DND-41 (cell line): ENCODE measurements at regions not wholly inside any gene's neighbourhood (a gene's known extent, or its start where the extent isn't known, plus 50 kb on each side); places are given as distances from the start of the nearest gene placed in this dataset.

ENCODE experiments used
- ATAC-seq: fragments of 200-7000 bp; cut with Tn5 transposase; 3 replicates; pipeline ENCODE4 v1.9.1; 2021; ENCODE audit warnings: low read depth; ENCODE audit not compliant: insufficient read depth
- DNase-seq: peaks from one replicate; pipeline ENCODE4 v3.0.0-alpha.2; 2020
- H2AFZ ChIP-seq: 2 replicates; pipeline ENCODE4 v1.6.0; 2012; ENCODE audit warnings: low read depth, low read length
- H3K27ac ChIP-seq: 2 replicates; pipeline ENCODE4 v1.5.1; 2012; ENCODE audit warnings: low read length, inconsistent platforms
- H3K27me3 ChIP-seq: fragments of 200-600 bp; sonication (generic); 2 replicates; pipeline ENCODE4 v1.6.0; 2012; ENCODE audit warnings: low read length, mild to moderate bottlenecking, inconsistent platforms; ENCODE audit not compliant: insufficient read depth, poor library complexity
- H3K36me3 ChIP-seq: 2 replicates; pipeline ENCODE4 v1.5.1; 2012; ENCODE audit warnings: low read length, inconsistent platforms; ENCODE audit not compliant: insufficient read depth
- H3K4me1 ChIP-seq: 2 replicates; pipeline ENCODE4 v1.5.1; 2012; ENCODE audit warnings: mild to moderate bottlenecking, low read length; ENCODE audit not compliant: insufficient read depth
- H3K4me2 ChIP-seq: 2 replicates; pipeline ENCODE4 v1.6.0; 2012; ENCODE audit warnings: mild to moderate bottlenecking, moderate library complexity, low read length, inconsistent platforms; ENCODE audit not compliant: insufficient read depth
- H3K4me3 ChIP-seq, 2 experiments: fragments of 200-600 bp in 1 of 2; shearing (Covaris generic) in 1 of 2; 2 replicates each; pipeline ENCODE4 v1.5.1; 2012 to 2016; ENCODE audit warnings: inconsistent platforms in 2 of 2, low read length in 2 of 2, mild to moderate bottlenecking in 2 of 2, low read depth in 1 of 2, moderate library complexity in 1 of 2
- H3K79me2 ChIP-seq: 2 replicates; pipeline ENCODE4 v1.6.0; 2012; ENCODE audit warnings: low read length, inconsistent platforms; ENCODE audit not compliant: insufficient read depth
- H3K9ac ChIP-seq: 2 replicates; pipeline ENCODE4 v1.6.0; 2012; ENCODE audit warnings: low read depth, mild to moderate bottlenecking, inconsistent platforms, low read length, moderate library complexity
- H3K9me3 ChIP-seq: 2 replicates; pipeline ENCODE4 v1.5.1; 2012; ENCODE audit warnings: low read length, moderate library complexity, mild to moderate bottlenecking, inconsistent platforms; ENCODE audit not compliant: insufficient read depth, severe bottlenecking
- H4K20me1 ChIP-seq: 2 replicates; pipeline ENCODE4 v1.6.0; 2012; ENCODE audit warnings: low read length; ENCODE audit not compliant: insufficient read depth
- CTCF ChIP-seq: IDR thresholded peaks from 2 replicates; pipeline ENCODE4 v1.5.1; 2012; ENCODE audit warnings: borderline replicate concordance, low read length, moderate library complexity, mild to moderate bottlenecking; ENCODE audit not compliant: poor library complexity, severe bottlenecking; ENCODE audit errors: extremely low read depth
- EZH2 ChIP-seq: IDR thresholded peaks from 3 replicates; pipeline ENCODE4 v1.6.1; 2012; ENCODE audit warnings: borderline replicate concordance, low read depth, mild to moderate bottlenecking, moderate library complexity, low read length, inconsistent platforms; ENCODE audit not compliant: severe bottlenecking

DNA sequence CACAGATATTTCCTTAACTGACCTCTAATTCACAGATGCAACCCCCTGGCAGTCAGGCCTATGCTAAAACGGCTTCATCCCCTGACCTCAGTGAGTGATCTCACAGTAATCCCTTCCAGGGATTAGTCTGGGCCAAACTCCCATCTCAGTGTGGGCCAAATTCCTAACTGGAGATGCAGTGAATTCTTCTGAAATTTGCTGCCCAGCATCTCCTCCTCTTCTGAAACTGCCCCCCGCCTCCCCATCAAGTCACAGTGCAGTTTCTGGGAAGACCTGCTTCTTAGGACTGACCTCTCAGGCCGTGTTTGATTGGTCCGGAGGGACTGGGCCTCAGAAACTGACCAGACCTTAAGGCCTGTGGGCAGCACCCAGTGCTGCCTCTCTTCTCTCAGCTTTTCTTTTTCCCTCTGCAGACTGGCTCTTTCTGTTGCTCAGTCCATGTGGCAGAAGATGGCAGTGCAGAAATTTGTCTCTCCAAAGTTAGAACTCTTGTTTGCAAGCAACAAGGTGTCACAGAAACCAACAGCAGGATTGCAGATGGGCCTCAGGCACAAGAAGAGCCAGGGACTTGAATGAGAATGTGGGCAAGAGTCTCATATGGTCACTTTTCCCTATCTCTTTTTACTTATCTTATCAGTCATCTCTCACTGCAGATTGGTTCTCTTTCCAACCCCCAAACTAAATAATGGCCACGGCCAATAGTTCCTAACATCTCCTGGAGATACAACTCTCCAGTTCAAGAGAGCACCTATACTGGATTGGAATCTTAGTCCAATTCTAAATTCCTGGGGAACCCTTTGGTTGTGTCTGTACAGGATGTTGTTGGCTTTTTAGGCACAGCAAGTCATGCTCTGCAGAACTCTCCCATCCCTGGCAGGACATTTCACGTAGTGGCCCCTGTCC, 95.5 kb upstream of the RALGPS2 start:
- Histone ChIP-seq H3K4me2 (no peak overlapping the region), H3K27me3 (no peaks in the 10 kb centered on the region), H3K4me3 (no peak overlapping the region), H3K27ac (no peak overlapping the region), H3K4me1 (no peaks in the 10 kb centered on the region), H2AFZ (no peak overlapping the region), H3K9ac (no peak overlapping the region), H3K79me2 (no peaks in the 10 kb centered on the region), H3K36me3 (no peaks in the 10 kb centered on the region), H4K20me1 (no peaks in the 10 kb centered on the region), H3K9me3 (no peaks in the 10 kb centered on the region)
- no peak for ATAC-seq
- no peak for DNase-seq
- no peak for TF ChIP-seq EZH2
- TF ChIP-seq CTCF, result no peak

DNA sequence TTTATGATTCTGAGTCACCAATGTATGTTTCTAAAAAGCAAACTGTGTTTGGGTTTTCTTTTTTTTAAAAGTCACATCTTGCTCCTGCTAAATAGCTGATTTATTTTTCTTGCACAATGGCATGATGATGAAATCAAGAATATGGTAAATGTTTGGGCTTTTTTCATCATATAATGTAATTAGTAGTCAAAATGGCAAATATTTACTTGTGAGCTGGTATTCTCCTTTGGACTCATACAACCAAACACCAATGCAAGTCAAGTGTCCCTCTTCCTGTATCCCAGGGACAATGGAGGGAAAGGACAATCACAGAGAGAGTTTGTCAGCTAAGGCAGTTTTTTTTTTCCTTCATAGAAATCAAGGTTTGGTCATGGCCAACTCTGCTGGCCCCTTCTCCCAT, 94.6 kb upstream of the RALGPS2 start:
- no peak overlapping the region for H3K27ac ChIP-seq
- no peaks in the 10 kb centered on the region for H3K36me3 ChIP-seq
- TF ChIP-seq EZH2 (no peak), CTCF (no peak)

GRCh38 chr1:178632653-178633052, 92.4 kb upstream of the RALGPS2 start:
- Histone ChIP-seq H2AFZ (no peak overlapping the region), H3K4me3 (no peak overlapping the region), H3K9me3 (no peaks in the 10 kb centered on the region), H3K27ac (no peak overlapping the region), H3K79me2 (no peaks in the 10 kb centered on the region), H3K4me1 (no peaks in the 10 kb centered on the region), H4K20me1 (no peaks in the 10 kb centered on the region), H3K27me3 (no peaks in the 10 kb centered on the region), H3K4me2 (no peak overlapping the region), H3K36me3 (no peaks in the 10 kb centered on the region), H3K9ac (no peak overlapping the region)
- TF ChIP-seq EZH2 (no peak), CTCF (no peak)
- DNase-seq, result no peak
- no peak for ATAC-seq

More for the DNA sequence above, 94.6 kb upstream of the RALGPS2 start:
- no peak overlapping the region for H2AFZ ChIP-seq
- no peak overlapping the region for H3K9ac ChIP-seq
- DNase-seq (no peak), ATAC-seq (no peak)
- no peaks in the 10 kb centered on the region for H4K20me1 ChIP-seq
- no peak overlapping the region for H3K4me2 ChIP-seq
- no peak overlapping the region for H3K4me3 ChIP-seq
- H3K27me3 ChIP-seq, result no peaks in the 10 kb centered on the region
- H3K79me2 ChIP-seq, result no peaks in the 10 kb centered on the region
- no peaks in the 10 kb centered on the region for H3K9me3 ChIP-seq
- H3K4me1 ChIP-seq, result no peaks in the 10 kb centered on the region
